Endothelial cell of umbilical vein (primary cell): ENCODE measurements at regions not wholly inside any gene's neighbourhood (a gene's known extent, or its start where the extent isn't known, plus 50 kb on each side); places are given as distances from the start of the nearest gene placed in this dataset.

Experiments used
- BruUV-seq: library from RNA; stranded (reverse); fragments of 400-500 nt; replicated peaks from 2 replicates; lab custom pipeline; 2021; lab: Mats Ljungman, UMichigan
- CTCF ChIA-PET: fragments of 300-600, 350-600 bp; sonication (Branson Sonifier 250); formaldehyde crosslinking; loops from one replicate; lab custom pipeline; 2021; ENCODE audit warnings: antibody characterized with exemption, inconsistent platforms; lab: Charles Lee
- POLR2A ChIA-PET: fragments of 300-600, 350-600 bp; sonication (Branson Sonifier 250); formaldehyde crosslinking; loops from one replicate; lab custom pipeline; 2021; ENCODE audit warnings: antibody characterized with exemption, inconsistent platforms; lab: Charles Lee
- DNase-seq: peaks from one replicate; pipeline ENCODE4 v3.0.0-alpha.2; 2011; ENCODE audit warnings: low read depth, low spot score
- FAIRE-seq: peaks from 2 replicates; lab custom pipeline; 2011; peaks lifted over from hg19 to GRCh38; lab: Jason Lieb, UNC
- H2AFZ ChIP-seq: 2 replicates; pipeline ENCODE4 v1.6.0; 2012; ENCODE audit warnings: low read depth, low read length, control low read depth, inconsistent platforms
- H3K27ac ChIP-seq: 2 replicates; pipeline ENCODE4 v1.5.1; 2011; ENCODE audit warnings: low read depth, mild to moderate bottlenecking, control low read depth, low read length, moderate library complexity; ENCODE audit not compliant: insufficient read depth
- H3K27me3 ChIP-seq, 2 experiments: 2 replicates each; pipeline versions ENCODE4 v1.6.0 to v1.6.1; 2011; ENCODE audit warnings: low read length in 2 of 2, mixed read lengths in 1 of 2; ENCODE audit not compliant: control insufficient read depth in 2 of 2, insufficient read depth in 2 of 2
- H3K36me3 ChIP-seq, 2 experiments: 2 replicates in 1 of 2; 3 replicates in 1 of 2; pipeline ENCODE4 v1.5.1; 2011; ENCODE audit warnings: low read length in 2 of 2, mild to moderate bottlenecking in 1 of 2, moderate library complexity in 1 of 2; ENCODE audit not compliant: control insufficient read depth in 2 of 2, insufficient read depth in 2 of 2; ENCODE audit errors: extremely low read depth in 1 of 2
- H3K4me1 ChIP-seq: 3 replicates; pipeline ENCODE4 v1.5.1; 2011; ENCODE audit warnings: mild to moderate bottlenecking, low read length; ENCODE audit not compliant: control insufficient read depth, insufficient read depth; ENCODE audit errors: extremely low read depth
- H3K4me2 ChIP-seq: 2 replicates; pipeline ENCODE4 v1.6.1; 2011; ENCODE audit warnings: low read length, control low read depth, mixed read lengths; ENCODE audit not compliant: insufficient read depth
- H3K4me3 ChIP-seq, 3 experiments: fragments of 200-600 bp in 1 of 3; sonication (generic), shearing (Covaris generic) in 1 of 3; replicated peaks in 1 of 3; 2 replicates each; pipeline ENCODE4 v1.5.1; 2011 to 2016; ENCODE audit warnings: control low read depth in 3 of 3, low read length in 3 of 3, mild to moderate bottlenecking in 2 of 3, inconsistent platforms in 1 of 3, low read depth in 1 of 3, moderate library complexity in 1 of 3; ENCODE audit not compliant: insufficient read depth in 1 of 3
- H3K79me2 ChIP-seq: 2 replicates; pipeline ENCODE4 v1.6.0; 2012; ENCODE audit warnings: low read length, inconsistent platforms; ENCODE audit not compliant: control insufficient read depth, insufficient read depth
- H3K9ac ChIP-seq: replicated peaks from 2 replicates; pipeline ENCODE3; 2011; ENCODE audit warnings: low read length, control low read depth; ENCODE audit not compliant: insufficient read depth; ENCODE audit errors: extremely low read depth
- H3K9me1 ChIP-seq: replicated peaks from 3 replicates; pipeline ENCODE4 v1.6.0; 2011; ENCODE audit warnings: mild to moderate bottlenecking, low read length; ENCODE audit not compliant: control insufficient read depth, insufficient read depth; ENCODE audit errors: extremely low read depth
- H3K9me3 ChIP-seq: replicated peaks from 2 replicates; pipeline ENCODE4 v1.5.1; 2012; ENCODE audit warnings: low read length, inconsistent platforms; ENCODE audit not compliant: control insufficient read depth, insufficient read depth
- H4K20me1 ChIP-seq: replicated peaks from 2 replicates; pipeline ENCODE3; 2011; ENCODE audit warnings: mild to moderate bottlenecking, low read length; ENCODE audit not compliant: control insufficient read depth, insufficient read depth; ENCODE audit errors: extremely low read depth
- EZH2 ChIP-seq: IDR thresholded peaks from 2 replicates; pipeline ENCODE4 v1.6.1; 2012; ENCODE audit warnings: borderline replicate concordance, low read depth, mild to moderate bottlenecking, moderate library complexity, low read length, inconsistent platforms; ENCODE audit not compliant: severe bottlenecking
- FOS ChIP-seq: IDR thresholded peaks from 2 replicates; pipeline ENCODE4 v1.6.1; 2011; ENCODE audit warnings: mild to moderate bottlenecking, low read length, moderate library complexity, borderline replicate concordance; ENCODE audit not compliant: insufficient read depth
- GATA2 ChIP-seq: IDR thresholded peaks from 2 replicates; pipeline ENCODE4 v1.7.0; 2011; ENCODE audit warnings: low read depth, mild to moderate bottlenecking, moderate library complexity, mixed read lengths, low read length; ENCODE audit not compliant: insufficient read length, insufficient read depth
- JUN ChIP-seq: IDR thresholded peaks from 2 replicates; pipeline ENCODE4 v1.6.1; 2011; ENCODE audit warnings: borderline replicate concordance, low read depth; ENCODE audit not compliant: insufficient read length, insufficient read depth
- MAX ChIP-seq: IDR thresholded peaks from 2 replicates; pipeline ENCODE4 v1.6.1; 2011; ENCODE audit not compliant: insufficient read depth, insufficient read length
- MYC ChIP-seq: IDR thresholded peaks from one replicate; pipeline ENCODE4 v1.6.1; 2011; ENCODE audit warnings: mild to moderate bottlenecking, low read depth, low read length
- POLR2A ChIP-seq: IDR thresholded peaks from 2 replicates; pipeline ENCODE4 v1.6.1; 2012; ENCODE audit warnings: low read depth, mild to moderate bottlenecking, control low read depth, low read length
- dilution Hi-C: fragments of 300-500 bp; cut with MboI; formaldehyde crosslinking; loops from one replicate; pipeline ENCODE4 v1.15.0; 2019; ENCODE audit warnings: low sequenced_read_pairs; ENCODE audit not compliant: extremely low pct_ligation_motif_present
- intact Hi-C: fragments of 100-400 bp; cut with micrococcal nuclease; formaldehyde crosslinking; loops from one replicate; pipeline ENCODE4 v1.10.0; 2022

GRCh38 chr11:37948258-37948657, 1350.2 kb upstream of the RAG2 start:
- Histone ChIP-seq H3K4me2 (no peak overlapping the region), H3K9me3 (no peaks in the 10 kb centered on the region), H3K79me2 (no peaks in the 10 kb centered on the region), H3K36me3 (no peaks in the 10 kb centered on the region), H3K27me3 (no peaks in the 10 kb centered on the region), H3K27ac (no peak overlapping the region), H3K9ac (no peak overlapping the region), H3K4me3 (no peak overlapping the region), H4K20me1 (no peaks in the 10 kb centered on the region), H3K4me1 (no peaks in the 10 kb centered on the region), H3K9me1 (no peaks in the 10 kb centered on the region), H2AFZ (no peak overlapping the region)
- CTCF ChIA-PET = interaction anchor here (1.4 kb wide), 1 partner anchor 843 kb away, joined by 4 read pairs; no protein-coding TSS in a partner anchor
- dilution Hi-C loops = no loop called here
- intact Hi-C loops = no loop called here
- POLR2A ChIA-PET = no interaction called here
- FAIRE-seq = no peak
- DNase-seq = no peak
- no TSS peak for BruUV-seq
- TF ChIP-seq POLR2A = no peak
- TF ChIP-seq FOS = no peak
- TF ChIP-seq GATA2 = no peak
- TF ChIP-seq MYC = no peak
- TF ChIP-seq EZH2 = no peak

- Histone ChIP-seq H3K27ac (no peak overlapping the region), H3K9ac (no peak overlapping the region), H3K4me2 (no peak overlapping the region), H3K9me3 (no peaks in the 10 kb centered on the region), H3K4me1 (no peaks in the 10 kb centered on the region), H3K79me2 (no peaks in the 10 kb centered on the region), H2AFZ (no peak overlapping the region), H3K4me3 (no peak overlapping the region), H3K36me3 (no peaks in the 10 kb centered on the region), H4K20me1 (no peaks in the 10 kb centered on the region), H3K27me3 (no peaks in the 10 kb centered on the region), H3K9me1 (no peaks in the 10 kb centered on the region)
- TF ChIP-seq FOS (no peak), GATA2 (no peak), MYC (no peak), MAX (no peak), JUN (no peak), EZH2 (no peak)
- POLR2A ChIA-PET = no interaction called here
- dilution Hi-C loops = no loop called here
- CTCF ChIA-PET = interaction anchor here (1.4 kb wide), 1 partner anchor 843 kb away, joined by 4 read pairs; no protein-coding TSS in a partner anchor
- no peak for DNase-seq
- no TSS peak for BruUV-seq
- FAIRE-seq = no peak
- intact Hi-C loops = no loop called here
Observed at GRCh38 chr11:37947821-37948220, 1349.8 kb upstream of the RAG2 start.
